GM12878 (cell line): ENCODE measurements at regions not wholly inside any gene's neighbourhood (a gene's known extent, or its start where the extent isn't known, plus 50 kb on each side); places are given as distances from the start of the nearest gene placed in this dataset.

Source experiments
- CREM ChIP-seq: IDR thresholded peaks from 2 replicates; pipeline ENCODE4 v1.6.1; 2014; ENCODE audit warnings: antibody characterized with exemption, low read depth
- IKZF1 ChIP-seq: fragments of 450-650 bp; conservative IDR thresholded peaks from 2 replicates; pipeline ENCODE4 v1.6.1; 2017; ENCODE audit warnings: antibody characterized with exemption, mild to moderate bottlenecking
- IRF5 ChIP-seq: fragments of 450-650 bp; IDR thresholded peaks from 2 replicates; pipeline ENCODE4 v1.6.1; 2017; ENCODE audit warnings: borderline replicate concordance
- MAX ChIP-seq: IDR thresholded peaks from 2 replicates; pipeline ENCODE4 v1.6.1; 2012; ENCODE audit warnings: low read depth, low read length, improper control_type of control experiment
- MEF2B ChIP-seq: fragments of 450-650 bp; IDR thresholded peaks from 2 replicates; pipeline ENCODE4 v1.6.1; 2018; ENCODE audit warnings: mild to moderate bottlenecking, moderate library complexity; ENCODE audit not compliant: partially characterized antibody, poor library complexity, severe bottlenecking
- MLLT1 ChIP-seq: fragments of 450-650 bp; IDR thresholded peaks from 2 replicates; pipeline ENCODE4 v1.6.1; 2016; ENCODE audit warnings: mild to moderate bottlenecking
- NFIC ChIP-seq: IDR thresholded peaks from 2 replicates; pipeline ENCODE4 v1.6.1; 2012; ENCODE audit warnings: low read depth, mild to moderate bottlenecking, inconsistent platforms, low read length, moderate library complexity
- PAX8 ChIP-seq: fragments of 450-650 bp; IDR thresholded peaks from 2 replicates; pipeline ENCODE4 v1.6.1; 2017; ENCODE audit warnings: mild to moderate bottlenecking, moderate library complexity
- PKNOX1 ChIP-seq: fragments of 450-650 bp; IDR thresholded peaks from 2 replicates; pipeline ENCODE4 v1.6.1; 2016; ENCODE audit warnings: mild to moderate bottlenecking
- SREBF1 ChIP-seq: IDR thresholded peaks from 2 replicates; pipeline ENCODE4 v1.6.1; 2012; ENCODE audit warnings: mild to moderate bottlenecking, low read length
- TCF3 ChIP-seq: IDR thresholded peaks from 2 replicates; pipeline ENCODE4 v1.6.1; 2012; ENCODE audit warnings: low read depth, mild to moderate bottlenecking, low read length, borderline replicate concordance; ENCODE audit not compliant: insufficient read depth
- ZNF592 ChIP-seq: fragments of 450-650 bp; IDR thresholded peaks from 2 replicates; pipeline ENCODE4 v1.6.1; 2017; ENCODE audit warnings: mild to moderate bottlenecking, moderate library complexity
- TF ChIP-seq, protein P1 (sequence below): fragments of 150-350 bp; IDR thresholded peaks from 2 replicates; pipeline ENCODE4 v1.6.1; 2016; ENCODE audit warnings: low read depth, low read length
- TF ChIP-seq, protein P2 (sequence below): IDR thresholded peaks from 2 replicates; pipeline ENCODE4 v1.6.1; 2012; ENCODE audit warnings: low read depth, low read length, improper control_type of control experiment

GRCh38 chr1:38559446-38560165 lies 300.0 kb downstream of the RRAGC start (continued):
- TF ChIP-seq IKZF1 (peak; percentile 95), SREBF1 (no peak), MAX (peak; percentile 59; the same call in 1 of the 2 replicates), MLLT1 (0 out of 2 replicates have a peak, but pooled peaks have one; percentile 90), CREM (peak; percentile 64; the same call in 1 of the 2 replicates), MEF2B (peak; percentile 87), PKNOX1 (no peak), IRF5 (peak; percentile 76; the same call in 1 of the 2 replicates), PAX8 (no peak), ZNF592 (peak; percentile 11; the same call in 1 of the 2 replicates), TCF3 (peak; percentile 79; the same call in 1 of the 2 replicates), NFIC (peak; percentile 69; the same call in 1 of the 2 replicates)
- TF ChIP-seq, protein P1, sequence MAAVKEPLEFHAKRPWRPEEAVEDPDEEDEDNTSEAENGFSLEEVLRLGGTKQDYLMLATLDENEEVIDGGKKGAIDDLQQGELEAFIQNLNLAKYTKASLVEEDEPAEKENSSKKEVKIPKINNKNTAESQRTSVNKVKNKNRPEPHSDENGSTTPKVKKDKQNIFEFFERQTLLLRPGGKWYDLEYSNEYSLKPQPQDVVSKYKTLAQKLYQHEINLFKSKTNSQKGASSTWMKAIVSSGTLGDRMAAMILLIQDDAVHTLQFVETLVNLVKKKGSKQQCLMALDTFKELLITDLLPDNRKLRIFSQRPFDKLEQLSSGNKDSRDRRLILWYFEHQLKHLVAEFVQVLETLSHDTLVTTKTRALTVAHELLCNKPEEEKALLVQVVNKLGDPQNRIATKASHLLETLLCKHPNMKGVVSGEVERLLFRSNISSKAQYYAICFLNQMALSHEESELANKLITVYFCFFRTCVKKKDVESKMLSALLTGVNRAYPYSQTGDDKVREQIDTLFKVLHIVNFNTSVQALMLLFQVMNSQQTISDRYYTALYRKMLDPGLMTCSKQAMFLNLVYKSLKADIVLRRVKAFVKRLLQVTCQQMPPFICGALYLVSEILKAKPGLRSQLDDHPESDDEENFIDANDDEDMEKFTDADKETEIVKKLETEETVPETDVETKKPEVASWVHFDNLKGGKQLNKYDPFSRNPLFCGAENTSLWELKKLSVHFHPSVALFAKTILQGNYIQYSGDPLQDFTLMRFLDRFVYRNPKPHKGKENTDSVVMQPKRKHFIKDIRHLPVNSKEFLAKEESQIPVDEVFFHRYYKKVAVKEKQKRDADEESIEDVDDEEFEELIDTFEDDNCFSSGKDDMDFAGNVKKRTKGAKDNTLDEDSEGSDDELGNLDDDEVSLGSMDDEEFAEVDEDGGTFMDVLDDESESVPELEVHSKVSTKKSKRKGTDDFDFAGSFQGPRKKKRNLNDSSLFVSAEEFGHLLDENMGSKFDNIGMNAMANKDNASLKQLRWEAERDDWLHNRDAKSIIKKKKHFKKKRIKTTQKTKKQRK, result no peak
- TF ChIP-seq, protein P2, sequence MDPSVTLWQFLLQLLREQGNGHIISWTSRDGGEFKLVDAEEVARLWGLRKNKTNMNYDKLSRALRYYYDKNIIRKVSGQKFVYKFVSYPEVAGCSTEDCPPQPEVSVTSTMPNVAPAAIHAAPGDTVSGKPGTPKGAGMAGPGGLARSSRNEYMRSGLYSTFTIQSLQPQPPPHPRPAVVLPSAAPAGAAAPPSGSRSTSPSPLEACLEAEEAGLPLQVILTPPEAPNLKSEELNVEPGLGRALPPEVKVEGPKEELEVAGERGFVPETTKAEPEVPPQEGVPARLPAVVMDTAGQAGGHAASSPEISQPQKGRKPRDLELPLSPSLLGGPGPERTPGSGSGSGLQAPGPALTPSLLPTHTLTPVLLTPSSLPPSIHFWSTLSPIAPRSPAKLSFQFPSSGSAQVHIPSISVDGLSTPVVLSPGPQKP, result 0 out of 2 replicates have a peak, but pooled peaks have one; percentile 59
